HepG2 (cell line): ENCODE measurements at regions not wholly inside any gene's neighbourhood (a gene's known extent, or its start where the extent isn't known, plus 50 kb on each side); places are given as distances from the start of the nearest gene placed in this dataset.

ENCODE experiments used
- CHD2 ChIP-seq: IDR thresholded peaks from 2 replicates; pipeline ENCODE4 v1.6.1; 2011; ENCODE audit warnings: low read depth, low read length, improper control_type of control experiment
- FOXM1 ChIP-seq: sonication (generic); formaldehyde crosslinking; IDR thresholded peaks from 2 replicates; pipeline ENCODE4 v1.5.0; 2020; ENCODE audit warnings: missing genetic modification reagents
- HNRNPK ChIP-seq: fragments of 200-400 bp; formaldehyde crosslinking; IDR thresholded peaks from 2 replicates; pipeline ENCODE4 v1.6.1; 2018; ENCODE audit warnings: low read length, low read depth, moderate library complexity, mild to moderate bottlenecking; ENCODE audit not compliant: poor library complexity, severe bottlenecking
- MEF2D ChIP-seq: sonication (generic); formaldehyde crosslinking; IDR thresholded peaks from 2 replicates; pipeline ENCODE4 v1.5.1; 2020; ENCODE audit warnings: mild to moderate bottlenecking, missing genetic modification reagents
- NCOA5 ChIP-seq: sonication (generic); formaldehyde crosslinking; IDR thresholded peaks from 2 replicates; pipeline ENCODE4 v1.4.0; 2020; ENCODE audit warnings: missing genetic modification reagents
- NFIC ChIP-seq: IDR thresholded peaks from 2 replicates; pipeline ENCODE4 v1.6.1; 2012; ENCODE audit warnings: mild to moderate bottlenecking, low read length, inconsistent platforms
- RELA ChIP-seq: sonication (generic); formaldehyde crosslinking; IDR thresholded peaks from 2 replicates; pipeline ENCODE4 v1.4.0; 2020; ENCODE audit warnings: missing genetic modification reagents
- RXRB ChIP-seq: IDR thresholded peaks from 2 replicates; pipeline ENCODE4 v1.6.1; 2016; ENCODE audit warnings: borderline replicate concordance, missing genetic modification reagents, missing compliant biosample characterization
- SAFB2 ChIP-seq: sonication (generic); formaldehyde crosslinking; IDR thresholded peaks from 2 replicates; pipeline ENCODE4 v1.5.1; 2020; ENCODE audit warnings: missing genetic modification reagents, low read depth, mild to moderate bottlenecking, borderline replicate concordance
- SNAI1 ChIP-seq: sonication (generic); formaldehyde crosslinking; IDR thresholded peaks from 2 replicates; pipeline ENCODE4 v1.5.0; 2020; ENCODE audit warnings: mild to moderate bottlenecking, missing genetic modification reagents, borderline replicate concordance
- ZBTB7B ChIP-seq: sonication (generic); formaldehyde crosslinking; IDR thresholded peaks from 2 replicates; pipeline ENCODE4 v1.4.0; 2020; ENCODE audit warnings: missing genetic modification reagents
- ZNF12 ChIP-seq: sonication (generic); formaldehyde crosslinking; IDR thresholded peaks from 2 replicates; pipeline ENCODE4 v1.5.0; 2020; ENCODE audit warnings: missing genetic modification reagents
- ZNF260 ChIP-seq: sonication (generic); formaldehyde crosslinking; IDR thresholded peaks from 2 replicates; pipeline ENCODE4 v1.4.0; 2020; ENCODE audit warnings: missing genetic modification reagents, low read depth, mild to moderate bottlenecking, borderline replicate concordance
- ZNF550 ChIP-seq: sonication (generic); formaldehyde crosslinking; IDR thresholded peaks from 2 replicates; pipeline ENCODE4 v1.4.0; 2020; ENCODE audit warnings: mild to moderate bottlenecking, missing genetic modification reagents, borderline replicate concordance
- ZNF552 ChIP-seq: sonication (generic); formaldehyde crosslinking; IDR thresholded peaks from 2 replicates; pipeline ENCODE4 v1.9.0; 2022; ENCODE audit warnings: missing genetic modification reagents, mild to moderate bottlenecking, borderline replicate concordance
- ZNF749 ChIP-seq: sonication (generic); formaldehyde crosslinking; IDR thresholded peaks from 2 replicates; pipeline ENCODE4 v1.8.0; 2022; ENCODE audit warnings: mild to moderate bottlenecking, missing genetic modification reagents, moderate library complexity, borderline replicate concordance
- ZNF761 ChIP-seq: sonication (generic); formaldehyde crosslinking; conservative IDR thresholded peaks from 2 replicates; pipeline ENCODE4 v1.4.0; 2020; ENCODE audit warnings: mild to moderate bottlenecking, missing genetic modification reagents
- ZNF776 ChIP-seq: sonication (generic); formaldehyde crosslinking; IDR thresholded peaks from 2 replicates; pipeline ENCODE4 v1.4.0; 2020; ENCODE audit warnings: mild to moderate bottlenecking, missing genetic modification reagents
- TF ChIP-seq, protein P1 (sequence below): sonication (generic); formaldehyde crosslinking; IDR thresholded peaks from 2 replicates; pipeline ENCODE4 v1.5.0; 2020; ENCODE audit warnings: missing genetic modification reagents
- TF ChIP-seq, protein P2 (sequence below): fragments of 450-650 bp; IDR thresholded peaks from 2 replicates; pipeline ENCODE4 v1.6.1; 2017; ENCODE audit warnings: mild to moderate bottlenecking
- TF ChIP-seq, protein P3 (sequence below): sonication (generic); formaldehyde crosslinking; IDR thresholded peaks from 2 replicates; pipeline ENCODE4 v1.5.0; 2020; ENCODE audit warnings: missing genetic modification reagents
- TF ChIP-seq, protein P4 (sequence below): IDR thresholded peaks from 2 replicates; pipeline ENCODE4 v1.6.1; 2016; ENCODE audit warnings: low read depth, control low read depth
- TF ChIP-seq, protein P5 (sequence below), 2 experiments: sonication (generic) in 1 of 2; formaldehyde crosslinking in 1 of 2; IDR thresholded peaks; 2 replicates each; pipeline versions ENCODE4 v1.4.0 to v1.6.1; 2018 to 2020; ENCODE audit warnings: missing genetic modification reagents in 2 of 2, borderline replicate concordance in 1 of 2, low read depth in 1 of 2, mild to moderate bottlenecking in 1 of 2, missing biosample characterization in 1 of 2

DNA sequence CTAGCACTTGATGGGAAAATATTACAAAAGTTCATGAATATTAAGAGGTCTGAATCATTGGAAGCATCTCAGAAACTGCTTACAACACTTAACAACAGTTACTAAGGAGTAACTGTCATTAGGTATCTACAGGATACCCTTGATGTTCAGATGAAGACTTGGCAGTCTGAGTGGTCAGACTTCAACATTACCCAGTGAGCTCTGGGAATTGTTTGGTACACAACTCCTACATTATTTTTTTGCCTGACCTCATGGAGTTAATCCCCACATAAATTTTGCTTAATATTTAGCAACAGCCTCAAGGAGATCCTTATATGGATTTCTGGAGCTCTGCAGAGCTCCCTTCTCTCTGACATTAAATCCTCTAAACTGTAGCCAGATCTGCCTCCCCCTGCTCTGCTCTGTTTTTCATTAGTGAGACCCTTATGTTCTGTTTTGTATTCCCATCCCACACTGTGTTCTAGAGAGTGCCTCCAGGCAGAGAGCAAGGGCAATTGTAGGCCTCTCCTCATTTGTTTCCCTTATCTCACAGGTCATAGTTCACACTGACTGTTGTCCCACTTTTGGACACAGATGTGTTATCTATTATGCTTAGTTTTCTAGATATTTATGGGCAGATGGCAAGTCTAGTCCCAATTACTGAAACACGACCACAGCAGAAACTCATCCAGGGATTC lies 368.8 kb downstream of the GASK1B start (continued):
- TF ChIP-seq ZNF550 (CRISPR knock-in tag), result no peak
- TF ChIP-seq SNAI1 (CRISPR knock-in tag), result no peak
- TF ChIP-seq ZBTB7B (CRISPR knock-in tag), result no peak
- TF ChIP-seq, protein P1, sequence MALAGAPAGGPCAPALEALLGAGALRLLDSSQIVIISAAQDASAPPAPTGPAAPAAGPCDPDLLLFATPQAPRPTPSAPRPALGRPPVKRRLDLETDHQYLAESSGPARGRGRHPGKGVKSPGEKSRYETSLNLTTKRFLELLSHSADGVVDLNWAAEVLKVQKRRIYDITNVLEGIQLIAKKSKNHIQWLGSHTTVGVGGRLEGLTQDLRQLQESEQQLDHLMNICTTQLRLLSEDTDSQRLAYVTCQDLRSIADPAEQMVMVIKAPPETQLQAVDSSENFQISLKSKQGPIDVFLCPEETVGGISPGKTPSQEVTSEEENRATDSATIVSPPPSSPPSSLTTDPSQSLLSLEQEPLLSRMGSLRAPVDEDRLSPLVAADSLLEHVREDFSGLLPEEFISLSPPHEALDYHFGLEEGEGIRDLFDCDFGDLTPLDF (CRISPR knock-in tag), result no peak
- no peak for TF ChIP-seq NCOA5 (CRISPR knock-in tag)
- no peak for TF ChIP-seq CHD2
- TF ChIP-seq SAFB2, result no peak
- no peak for TF ChIP-seq ZNF776
- TF ChIP-seq ZNF552 (CRISPR knock-in tag), result no peak
- TF ChIP-seq ZNF260, result no peak
- TF ChIP-seq ZNF749, result no peak
- TF ChIP-seq HNRNPK, result no peak
- TF ChIP-seq, protein P2, sequence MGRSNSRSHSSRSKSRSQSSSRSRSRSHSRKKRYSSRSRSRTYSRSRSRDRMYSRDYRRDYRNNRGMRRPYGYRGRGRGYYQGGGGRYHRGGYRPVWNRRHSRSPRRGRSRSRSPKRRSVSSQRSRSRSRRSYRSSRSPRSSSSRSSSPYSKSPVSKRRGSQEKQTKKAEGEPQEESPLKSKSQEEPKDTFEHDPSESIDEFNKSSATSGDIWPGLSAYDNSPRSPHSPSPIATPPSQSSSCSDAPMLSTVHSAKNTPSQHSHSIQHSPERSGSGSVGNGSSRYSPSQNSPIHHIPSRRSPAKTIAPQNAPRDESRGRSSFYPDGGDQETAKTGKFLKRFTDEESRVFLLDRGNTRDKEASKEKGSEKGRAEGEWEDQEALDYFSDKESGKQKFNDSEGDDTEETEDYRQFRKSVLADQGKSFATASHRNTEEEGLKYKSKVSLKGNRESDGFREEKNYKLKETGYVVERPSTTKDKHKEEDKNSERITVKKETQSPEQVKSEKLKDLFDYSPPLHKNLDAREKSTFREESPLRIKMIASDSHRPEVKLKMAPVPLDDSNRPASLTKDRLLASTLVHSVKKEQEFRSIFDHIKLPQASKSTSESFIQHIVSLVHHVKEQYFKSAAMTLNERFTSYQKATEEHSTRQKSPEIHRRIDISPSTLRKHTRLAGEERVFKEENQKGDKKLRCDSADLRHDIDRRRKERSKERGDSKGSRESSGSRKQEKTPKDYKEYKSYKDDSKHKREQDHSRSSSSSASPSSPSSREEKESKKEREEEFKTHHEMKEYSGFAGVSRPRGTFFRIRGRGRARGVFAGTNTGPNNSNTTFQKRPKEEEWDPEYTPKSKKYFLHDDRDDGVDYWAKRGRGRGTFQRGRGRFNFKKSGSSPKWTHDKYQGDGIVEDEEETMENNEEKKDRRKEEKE, result no peak
- TF ChIP-seq ZNF12 (CRISPR knock-in tag), result no peak
- TF ChIP-seq NFIC, result no peak
- TF ChIP-seq FOXM1 (CRISPR knock-in tag), result no peak
- TF ChIP-seq, protein P3, sequence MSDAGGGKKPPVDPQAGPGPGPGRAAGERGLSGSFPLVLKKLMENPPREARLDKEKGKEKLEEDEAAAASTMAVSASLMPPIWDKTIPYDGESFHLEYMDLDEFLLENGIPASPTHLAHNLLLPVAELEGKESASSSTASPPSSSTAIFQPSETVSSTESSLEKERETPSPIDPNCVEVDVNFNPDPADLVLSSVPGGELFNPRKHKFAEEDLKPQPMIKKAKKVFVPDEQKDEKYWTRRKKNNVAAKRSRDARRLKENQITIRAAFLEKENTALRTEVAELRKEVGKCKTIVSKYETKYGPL (CRISPR knock-in tag), result no peak
- TF ChIP-seq, protein P4, sequence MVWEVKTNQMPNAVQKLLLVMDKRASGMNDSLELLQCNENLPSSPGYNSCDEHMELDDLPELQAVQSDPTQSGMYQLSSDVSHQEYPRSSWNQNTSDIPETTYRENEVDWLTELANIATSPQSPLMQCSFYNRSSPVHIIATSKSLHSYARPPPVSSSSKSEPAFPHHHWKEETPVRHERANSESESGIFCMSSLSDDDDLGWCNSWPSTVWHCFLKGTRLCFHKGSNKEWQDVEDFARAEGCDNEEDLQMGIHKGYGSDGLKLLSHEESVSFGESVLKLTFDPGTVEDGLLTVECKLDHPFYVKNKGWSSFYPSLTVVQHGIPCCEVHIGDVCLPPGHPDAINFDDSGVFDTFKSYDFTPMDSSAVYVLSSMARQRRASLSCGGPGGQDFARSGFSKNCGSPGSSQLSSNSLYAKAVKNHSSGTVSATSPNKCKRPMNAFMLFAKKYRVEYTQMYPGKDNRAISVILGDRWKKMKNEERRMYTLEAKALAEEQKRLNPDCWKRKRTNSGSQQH (CRISPR knock-in tag), result no peak
- no peak for TF ChIP-seq MEF2D (CRISPR knock-in tag)
- TF ChIP-seq RELA (CRISPR knock-in tag), result no peak
- no peak for TF ChIP-seq ZNF761 (CRISPR knock-in tag)
- peak; percentile 60; the same call in 1 of the 2 replicates for TF ChIP-seq RXRB (CRISPR knock-in tag)
- TF ChIP-seq, protein P5, sequence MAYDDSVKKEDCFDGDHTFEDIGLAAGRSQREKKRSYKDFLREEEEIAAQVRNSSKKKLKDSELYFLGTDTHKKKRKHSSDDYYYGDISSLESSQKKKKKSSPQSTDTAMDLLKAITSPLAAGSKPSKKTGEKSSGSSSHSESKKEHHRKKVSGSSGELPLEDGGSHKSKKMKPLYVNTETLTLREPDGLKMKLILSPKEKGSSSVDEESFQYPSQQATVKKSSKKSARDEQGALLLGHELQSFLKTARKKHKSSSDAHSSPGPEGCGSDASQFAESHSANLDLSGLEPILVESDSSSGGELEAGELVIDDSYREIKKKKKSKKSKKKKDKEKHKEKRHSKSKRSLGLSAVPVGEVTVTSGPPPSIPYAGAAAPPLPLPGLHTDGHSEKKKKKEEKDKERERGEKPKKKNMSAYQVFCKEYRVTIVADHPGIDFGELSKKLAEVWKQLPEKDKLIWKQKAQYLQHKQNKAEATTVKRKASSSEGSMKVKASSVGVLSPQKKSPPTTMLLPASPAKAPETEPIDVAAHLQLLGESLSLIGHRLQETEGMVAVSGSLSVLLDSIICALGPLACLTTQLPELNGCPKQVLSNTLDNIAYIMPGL (CRISPR knock-in tag; IDR thresholded peaks at IDR 0.05; ENCODE audit: borderline replicate concordance in 1 of 2, low read depth in 1 of 2), result no peak
